Dermis blood vessel endothelial cell (primary cell): ENCODE measurements at regions not wholly inside any gene's neighbourhood (a gene's known extent, or its start where the extent isn't known, plus 50 kb on each side); places are given as distances from the start of the nearest gene placed in this dataset.

Experiments
- DNase-seq: peaks from one replicate; pipeline ENCODE4 v3.0.0; 2010

DNA sequence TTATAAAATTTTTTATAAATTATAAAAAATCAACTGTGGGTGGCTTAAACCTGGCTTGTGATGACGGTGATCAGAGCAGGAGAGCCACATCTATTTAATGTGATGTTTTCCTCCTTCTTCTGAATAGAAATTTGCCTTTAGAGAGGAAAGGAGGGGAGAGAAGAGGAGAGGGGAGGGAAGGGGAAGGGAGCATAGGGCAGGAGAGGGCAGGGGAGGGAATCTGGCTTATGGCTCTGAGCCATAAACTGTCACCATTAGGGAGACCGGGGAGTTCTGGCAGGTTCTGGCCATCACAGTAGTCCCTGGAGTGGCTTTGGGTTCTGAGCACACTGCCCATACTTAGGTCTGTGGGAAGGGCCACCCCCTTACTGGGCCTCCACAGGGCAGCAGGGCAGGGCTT, 167.8 kb downstream of the ENGASE start:
- no peak for DNase-seq

DNA sequence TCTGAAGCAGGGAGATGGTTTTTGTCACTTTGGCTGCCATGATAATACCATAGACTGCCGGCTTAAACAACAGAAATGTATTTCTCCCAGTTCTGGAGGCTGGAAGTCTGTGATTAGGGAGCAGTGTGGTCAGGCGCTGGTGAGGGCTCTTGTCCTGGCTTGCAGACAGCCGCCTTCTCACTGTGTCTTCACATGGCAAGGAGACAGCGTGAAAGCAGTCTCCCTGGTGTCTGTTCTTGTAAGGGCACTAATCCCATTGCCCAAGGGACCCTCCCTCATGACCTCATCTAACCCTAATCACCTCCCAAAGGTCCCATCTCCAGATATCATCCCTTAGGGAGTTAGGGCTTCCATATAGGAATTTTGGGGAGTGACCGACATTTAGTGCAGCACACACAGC, 167.0 kb downstream of the ENGASE start:
- DNase-seq: no peak

GRCh38 chr17:79239205-79239604, 164.6 kb downstream of the ENGASE start:
- no peak for DNase-seq

- DNase-seq: no peak
These were observed 162.9 kb downstream of the ENGASE start for GRCh38 chr17:79237448-79238053.

- DNase-seq: no peak
These were observed 161.2 kb downstream of the ENGASE start for GRCh38 chr17:79235808-79236207.

- no peak for DNase-seq
These were observed 159.4 kb downstream of the ENGASE start for GRCh38 chr17:79233916-79234551.

GRCh38 chr17:79232957-79233356, 158.3 kb downstream of the ENGASE start:
- DNase-seq: no peak

DNA sequence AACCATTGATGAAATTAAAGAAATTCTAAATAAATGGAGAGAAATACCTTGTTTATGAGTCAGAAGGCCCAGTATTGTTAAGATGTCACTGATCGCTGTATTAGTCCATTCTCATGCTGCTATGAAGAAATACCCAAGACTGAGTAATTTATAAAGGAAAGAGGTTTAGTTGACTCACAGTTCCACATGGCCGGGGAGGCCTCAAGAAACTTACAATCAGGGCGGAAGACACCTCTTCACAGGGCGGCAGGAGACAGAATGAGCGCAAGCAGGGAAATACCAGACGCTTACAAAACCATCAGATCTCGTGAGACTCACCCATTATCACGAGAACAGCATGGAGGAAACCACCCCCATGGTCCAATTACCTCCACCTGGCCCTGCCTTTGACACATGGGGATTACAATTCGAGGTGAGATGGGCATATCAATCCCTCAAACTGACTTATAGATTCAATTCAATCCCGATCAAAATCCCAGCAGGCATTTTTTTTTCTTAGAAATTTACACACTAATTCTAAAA, 157.2 kb downstream of the ENGASE start:
- DNase-seq: no peak

GRCh38 chr17:79230576-79230975, 156.0 kb downstream of the ENGASE start:
- no peak for DNase-seq

DNA sequence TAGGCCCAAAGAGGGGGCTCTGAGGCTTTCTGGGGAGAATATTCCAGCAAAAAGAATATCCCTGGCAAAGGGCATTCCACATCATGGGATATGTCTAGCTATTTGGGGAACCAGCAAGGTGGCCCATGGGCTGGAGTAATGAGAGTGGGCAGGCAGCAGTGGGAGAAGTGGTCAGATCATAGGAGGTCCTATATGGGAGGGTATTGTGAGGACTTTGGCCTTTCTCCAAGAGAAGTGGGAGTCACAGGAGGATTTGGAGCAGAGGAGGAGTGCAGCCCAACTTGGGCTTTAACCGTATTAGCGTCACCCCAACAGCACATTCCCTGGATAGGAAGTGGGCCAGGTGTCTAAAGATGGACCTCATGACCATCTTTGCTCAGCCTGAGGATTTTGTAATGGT, 151.4 kb downstream of the ENGASE start:
- no peak for DNase-seq

DNA sequence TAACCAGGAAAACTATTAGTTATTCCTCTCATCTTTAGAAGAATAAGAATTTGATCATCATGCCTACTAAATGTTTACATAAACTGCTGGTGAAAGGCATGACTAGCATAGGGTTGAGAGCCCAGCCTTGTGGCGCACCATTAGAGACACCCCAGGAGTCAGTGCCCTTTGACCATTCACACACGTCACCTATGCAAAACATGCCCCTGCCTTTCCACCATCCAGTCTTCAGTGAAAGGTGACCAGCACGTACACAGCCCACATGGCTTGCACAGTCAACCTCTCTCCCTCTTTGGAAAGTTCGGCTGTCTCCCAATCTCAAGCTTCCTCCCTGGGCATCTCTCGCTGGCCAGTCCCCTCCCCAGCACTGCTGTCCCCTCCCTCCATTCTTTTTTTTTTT, 150.3 kb downstream of the ENGASE start:
- no peak for DNase-seq

GRCh38 chr17:79224476-79224875, 149.9 kb downstream of the ENGASE start:
- DNase-seq: no peak

- DNase-seq: no peak
These were observed 149.3 kb downstream of the ENGASE start for GRCh38 chr17:79223953-79224352.

DNA sequence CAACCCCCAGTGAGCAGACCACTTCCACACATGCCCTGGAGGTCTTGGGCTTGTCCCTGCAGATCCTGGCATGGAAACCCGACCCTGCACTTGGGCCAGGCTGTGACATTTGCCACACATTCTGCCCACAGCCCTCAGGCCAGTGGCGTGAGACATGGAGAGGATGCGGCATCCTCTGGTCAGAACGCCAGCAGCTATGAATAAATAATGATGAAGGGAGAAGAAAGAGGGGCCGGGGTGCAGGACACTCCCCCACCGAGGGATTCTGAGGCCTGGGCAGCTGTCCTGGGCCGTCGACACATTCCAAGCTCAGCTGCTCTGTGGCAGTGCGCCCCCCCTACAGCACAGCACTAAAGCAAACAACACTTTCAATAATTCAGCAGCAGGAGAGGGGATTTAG, 148.8 kb downstream of the ENGASE start:
- DNase-seq: no peak

- DNase-seq: no peak
These were observed 147.0 kb downstream of the ENGASE start for GRCh38 chr17:79221597-79221996.

DNA sequence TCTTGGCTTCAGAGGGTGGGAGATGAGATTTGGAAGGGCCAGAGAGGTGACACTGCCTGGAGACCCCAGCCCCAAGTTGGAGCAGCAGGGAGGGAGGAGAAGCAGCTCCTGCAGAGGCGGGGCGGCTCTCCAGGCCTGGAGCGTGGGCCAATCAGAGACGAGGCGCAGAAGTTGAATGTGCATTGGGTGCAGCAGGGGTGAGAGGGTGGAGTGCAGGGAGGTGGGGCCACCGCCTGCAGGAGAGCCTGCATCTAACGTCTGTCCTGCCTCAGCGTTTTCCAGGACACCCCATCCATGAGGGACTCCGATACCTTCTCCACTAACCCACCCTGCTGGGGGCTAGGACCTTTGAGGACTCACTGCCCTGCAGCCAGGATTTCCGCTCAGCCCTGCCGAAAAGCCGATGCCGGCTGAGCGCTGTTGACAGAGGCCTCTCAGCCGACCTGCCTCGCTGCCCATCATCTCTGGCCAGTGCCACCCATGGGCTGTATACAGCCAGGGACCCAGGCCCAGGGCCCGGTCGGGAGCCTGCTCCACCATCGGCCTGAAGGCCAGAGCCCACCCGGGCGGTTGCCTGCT, 146.2 kb downstream of the ENGASE start:
- no peak for DNase-seq

GRCh38 chr17:79220201-79220712, 145.6 kb downstream of the ENGASE start:
- DNase-seq: no peak

DNA sequence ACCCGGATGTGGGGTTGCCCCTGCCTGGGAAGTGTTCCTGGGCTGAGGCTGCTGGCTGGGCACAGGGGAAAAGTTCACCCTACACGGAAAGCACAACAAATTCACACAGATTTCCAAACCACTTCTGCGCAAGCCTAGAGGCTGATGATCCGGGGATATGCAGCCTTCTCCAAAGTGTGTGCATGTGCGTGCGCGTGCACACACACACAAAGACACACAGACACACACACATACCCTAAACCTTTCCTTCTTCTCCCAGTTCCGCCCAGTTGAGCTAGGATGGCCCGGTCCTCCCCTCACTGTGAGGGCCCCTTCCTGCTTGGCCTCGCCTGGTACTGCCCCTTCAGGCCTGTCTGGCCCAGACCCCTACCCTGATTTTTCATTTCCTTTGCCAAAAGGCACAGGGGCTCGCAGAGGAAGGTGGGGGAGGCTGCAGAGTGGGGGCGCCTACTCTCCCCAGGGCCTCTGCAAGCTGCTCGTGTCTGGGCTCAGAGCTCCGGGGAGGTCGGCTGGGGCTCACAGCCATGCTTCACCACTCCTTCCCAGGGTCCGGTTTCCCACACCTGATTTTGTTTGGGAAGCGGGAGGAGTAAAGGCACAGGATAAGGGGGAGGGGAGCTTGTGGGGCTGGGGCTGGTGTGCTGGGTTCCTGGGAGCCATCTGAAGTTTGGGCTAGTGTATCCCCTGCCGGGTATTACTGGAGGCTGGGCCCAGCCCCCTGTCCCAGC, 144.7 kb downstream of the ENGASE start:
- no peak for DNase-seq

DNA sequence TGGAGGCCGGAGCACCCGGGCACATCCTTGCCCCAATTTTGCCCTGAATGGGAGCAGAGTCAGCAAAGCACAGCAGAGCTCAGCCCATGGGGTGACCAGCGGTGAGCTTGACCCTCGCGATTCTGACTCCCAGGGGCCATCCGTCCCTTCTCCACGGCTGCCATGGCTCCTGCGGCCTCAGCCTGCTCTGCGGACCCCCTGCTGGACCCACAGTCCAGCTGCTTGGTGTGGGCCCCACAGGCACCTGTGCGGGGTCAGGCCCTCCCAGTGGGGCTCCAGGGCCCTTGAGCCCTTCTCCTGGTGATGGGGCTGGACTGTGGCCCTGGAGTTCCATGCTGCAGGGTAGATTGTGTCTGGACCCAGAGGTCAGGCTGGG, 144.2 kb downstream of the ENGASE start:
- DNase-seq: no peak

GRCh38 chr17:79218175-79218824, 143.7 kb downstream of the ENGASE start:
- DNase-seq: no peak

GRCh38 chr17:79217473-79218135, 143.0 kb downstream of the ENGASE start:
- DNase-seq: no peak

DNA sequence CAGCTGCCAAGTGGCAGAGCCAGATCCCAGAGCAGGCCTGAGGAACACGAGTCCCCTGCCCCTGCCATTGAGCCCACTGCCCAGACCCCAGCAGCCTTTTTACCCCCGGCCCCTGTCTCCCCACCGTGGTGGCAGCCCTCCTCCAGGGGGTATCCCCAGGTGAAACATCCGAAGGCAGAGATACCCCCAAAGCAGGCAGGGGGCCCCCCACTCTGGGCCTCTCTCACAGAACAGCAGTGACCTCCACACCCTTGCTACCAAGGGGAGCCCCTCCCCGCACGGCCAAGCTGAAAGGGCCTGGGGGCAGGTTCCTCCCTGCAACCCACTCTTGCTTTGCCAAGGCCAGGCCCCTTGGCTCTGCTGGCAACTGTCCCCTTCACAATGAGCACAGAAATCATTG, 142.2 kb downstream of the ENGASE start:
- DNase-seq: no peak
